ENCODE measurements at regions not wholly inside any gene's neighbourhood (a gene's known extent, or its start where the extent isn't known, plus 50 kb on each side); places are given as distances from the start of the nearest gene placed in this dataset.
A peak's percentile ranks its signal among the peaks of the same experiment; 100 is the strongest.

DNA sequence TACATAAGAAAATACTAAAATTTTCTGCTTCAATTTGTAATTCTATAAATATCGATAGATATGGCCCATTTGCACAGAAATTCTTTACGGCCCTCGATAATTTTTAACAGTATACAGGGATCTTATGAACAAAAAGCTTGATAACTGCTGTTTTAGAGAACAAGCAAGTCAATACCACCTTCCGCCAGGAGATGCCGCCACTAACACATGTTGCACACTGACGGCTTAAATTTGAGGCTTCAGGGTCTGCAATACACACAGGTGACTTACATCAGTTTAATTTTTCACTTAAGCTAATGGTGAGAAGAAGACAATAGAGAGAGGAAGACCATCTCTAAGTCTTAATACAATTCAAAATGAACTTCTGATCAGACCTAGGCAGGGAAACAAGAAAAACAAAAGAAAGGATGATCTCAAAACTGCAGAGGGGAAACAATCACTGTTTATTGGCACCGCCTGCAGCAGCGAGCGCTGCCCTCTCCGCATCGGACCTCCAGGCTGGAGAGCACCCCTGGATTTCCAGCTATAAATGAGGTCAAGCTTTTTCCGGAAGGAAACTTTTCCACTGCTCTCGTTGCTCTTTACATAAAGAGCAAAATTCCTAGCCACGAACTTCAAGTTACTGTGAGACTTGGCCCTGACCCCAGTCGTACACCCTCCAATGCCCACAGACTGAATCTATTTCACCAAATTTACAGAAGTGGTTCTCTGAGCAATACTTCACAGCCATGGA is 53.9 kb downstream of the OTOR start:
- Mint-ChIP-seq H3K4me3 (no peak overlapping the region), H3K4me1 (peaks cover 4% of the 10 kb centered on the region), H3K27ac (no peak overlapping the region), H3K9me3 (no peaks in the 10 kb centered on the region), H3K27me3 (peaks cover 23% of the 10 kb centered on the region), H3K36me3 (ENCODE audit: low read depth) (no peaks in the 10 kb centered on the region)
- peak; percentile 85 for DNase-seq
- intact Hi-C loops (cut with micrococcal nuclease) = no loop called here

GRCh38 chr20:16802652-16802935 is 54.4 kb downstream of the OTOR start:
- no peaks in the 10 kb centered on the region for H3K36me3 Mint-ChIP-seq (ENCODE audit: low read depth)
- H3K27ac Mint-ChIP-seq = no peak overlapping the region
- DNase-seq = no peak
- peaks cover 4% of the 10 kb centered on the region for H3K4me1 Mint-ChIP-seq
- no peaks in the 10 kb centered on the region for H3K9me3 Mint-ChIP-seq
- H3K4me3 Mint-ChIP-seq = no peak overlapping the region
- intact Hi-C loops (cut with micrococcal nuclease) = no loop called here
- peaks cover 24% of the 10 kb centered on the region for H3K27me3 Mint-ChIP-seq

- Mint-ChIP-seq H3K36me3 (ENCODE audit: low read depth) (no peaks in the 10 kb centered on the region), H3K9me3 (no peaks in the 10 kb centered on the region), H3K27ac (no peak overlapping the region), H3K27me3 (peaks cover 20% of the 10 kb centered on the region), H3K4me1 (peaks cover 4% of the 10 kb centered on the region), H3K4me3 (no peak overlapping the region)
- intact Hi-C loops (cut with micrococcal nuclease) = loop anchor here (1.0 kb wide), 1 partner anchor 17 kb away; no protein-coding TSS in a partner anchor
- DNase-seq = peak; percentile 84
These were observed 56.0 kb downstream of the OTOR start for GRCh38 chr20:16803965-16804792.

GRCh38 chr20:16804793-16805187 is 56.6 kb downstream of the OTOR start:
- DNase-seq = no peak
- intact Hi-C loops (cut with micrococcal nuclease) = loop anchor here (1.0 kb wide), 1 partner anchor 17 kb away; no protein-coding TSS in a partner anchor
- Mint-ChIP-seq H3K27ac (no peak overlapping the region), H3K9me3 (no peaks in the 10 kb centered on the region), H3K36me3 (ENCODE audit: low read depth) (no peaks in the 10 kb centered on the region), H3K4me3 (no peak overlapping the region), H3K4me1 (peaks cover 4% of the 10 kb centered on the region), H3K27me3 (peaks cover 20% of the 10 kb centered on the region)

GRCh38 chr20:16806061-16806460 is 57.9 kb downstream of the OTOR start:
- peaks cover 20% of the 10 kb centered on the region for H3K27me3 Mint-ChIP-seq
- no peaks in the 10 kb centered on the region for H3K9me3 Mint-ChIP-seq
- no peak for DNase-seq
- H3K36me3 Mint-ChIP-seq (ENCODE audit: low read depth) = no peaks in the 10 kb centered on the region
- peaks cover 4% of the 10 kb centered on the region for H3K4me1 Mint-ChIP-seq
- no peak overlapping the region for H3K27ac Mint-ChIP-seq
- H3K4me3 Mint-ChIP-seq = no peak overlapping the region
- intact Hi-C loops (cut with micrococcal nuclease) = no loop called here

DNA sequence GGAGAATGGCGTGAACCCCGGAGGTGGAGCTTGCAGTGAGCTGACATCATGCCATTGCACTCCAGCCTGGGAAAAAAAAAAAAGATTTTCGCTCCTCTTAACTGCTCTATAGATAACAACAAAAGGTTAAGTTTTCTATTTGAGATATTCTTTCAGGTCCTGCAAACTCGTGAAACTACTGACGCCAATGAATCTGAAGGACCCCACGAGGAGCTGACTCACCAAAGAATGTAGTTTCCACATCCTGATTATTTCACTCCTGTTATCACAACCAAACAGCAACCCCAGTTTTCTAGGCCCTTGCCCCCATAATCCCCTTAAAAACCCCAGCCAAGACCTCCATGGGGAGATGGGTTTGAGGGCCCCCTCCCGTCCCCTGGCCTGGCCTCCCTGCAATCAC is 58.7 kb downstream of the OTOR start:
- H3K27me3 Mint-ChIP-seq = peaks cover 20% of the 10 kb centered on the region
- H3K36me3 Mint-ChIP-seq (ENCODE audit: low read depth) = no peaks in the 10 kb centered on the region
- no peak overlapping the region for H3K27ac Mint-ChIP-seq
- H3K4me1 Mint-ChIP-seq = peaks cover 4% of the 10 kb centered on the region
- intact Hi-C loops (cut with micrococcal nuclease) = no loop called here
- DNase-seq = no peak
- no peak overlapping the region for H3K4me3 Mint-ChIP-seq
- H3K9me3 Mint-ChIP-seq = no peaks in the 10 kb centered on the region

DNA sequence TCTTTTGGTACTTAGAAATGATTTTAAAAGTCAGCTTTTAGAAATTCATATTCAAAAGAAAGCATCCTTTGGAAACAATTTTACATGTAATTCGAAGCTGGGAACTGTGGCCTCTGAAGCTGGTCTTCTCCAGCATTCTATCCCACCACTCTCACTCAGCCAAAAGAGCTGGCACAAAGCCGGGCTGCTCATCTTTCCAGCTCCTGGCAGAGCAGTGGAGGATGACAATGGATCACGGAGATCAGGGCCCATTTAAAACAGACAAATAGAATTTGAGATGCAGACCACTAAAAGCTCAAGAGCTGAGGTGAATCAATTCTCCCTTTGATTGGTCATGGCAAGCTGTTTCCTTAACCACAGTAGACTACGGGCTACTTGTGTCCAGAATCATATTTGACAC is 60.6 kb downstream of the OTOR start:
- Mint-ChIP-seq H3K4me1 (peaks cover 2% of the 10 kb centered on the region), H3K27me3 (peaks cover 19% of the 10 kb centered on the region), H3K36me3 (ENCODE audit: low read depth) (no peaks in the 10 kb centered on the region), H3K4me3 (no peak overlapping the region), H3K27ac (no peak overlapping the region), H3K9me3 (no peaks in the 10 kb centered on the region)
- intact Hi-C loops (cut with micrococcal nuclease) = no loop called here
- no peak for DNase-seq

GRCh38 chr20:16810216-16810615 is 62.1 kb downstream of the OTOR start:
- Mint-ChIP-seq H3K4me3 (no peak overlapping the region), H3K27ac (no peak overlapping the region), H3K4me1 (no peaks in the 10 kb centered on the region), H3K27me3 (peaks cover 10% of the 10 kb centered on the region), H3K9me3 (no peaks in the 10 kb centered on the region), H3K36me3 (ENCODE audit: low read depth) (no peaks in the 10 kb centered on the region)
- intact Hi-C loops (cut with micrococcal nuclease) = no loop called here
- no peak for DNase-seq

GRCh38 chr20:16816192-16816591 is 68.0 kb downstream of the OTOR start:
- no peaks in the 10 kb centered on the region for H3K4me1 Mint-ChIP-seq
- H3K27ac Mint-ChIP-seq = no peak overlapping the region
- no peak overlapping the region for H3K4me3 Mint-ChIP-seq

DNA sequence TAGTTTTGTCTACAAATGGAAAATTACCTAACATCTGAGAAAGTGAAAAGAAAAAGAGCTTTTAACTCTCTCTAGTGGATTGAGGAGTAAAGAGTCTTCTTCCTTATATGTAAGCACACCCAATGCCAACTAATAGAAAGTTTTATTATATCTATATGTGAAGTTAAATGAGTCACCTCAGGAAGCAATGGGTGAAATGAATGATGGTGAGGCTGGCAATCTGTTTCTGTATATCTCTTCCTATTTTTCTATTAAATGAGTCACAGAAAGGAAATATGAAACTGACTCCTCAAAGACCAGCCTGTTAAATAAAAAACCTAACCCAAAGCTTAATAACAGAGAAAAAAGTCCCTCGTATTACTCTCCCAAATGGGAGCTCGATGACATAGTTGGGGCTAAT is 71.3 kb downstream of the OTOR start:
- H3K9me3 Mint-ChIP-seq = no peaks in the 10 kb centered on the region
- no peak overlapping the region for H3K27ac Mint-ChIP-seq

More at GRCh38 chr20:16816192-16816591, 68.0 kb downstream of the OTOR start:
- H3K27me3 Mint-ChIP-seq = peaks cover 5% of the 10 kb centered on the region
- H3K9me3 Mint-ChIP-seq = no peaks in the 10 kb centered on the region
- intact Hi-C loops (cut with micrococcal nuclease) = no loop called here
- no peaks in the 10 kb centered on the region for H3K36me3 Mint-ChIP-seq (ENCODE audit: low read depth)
- no peak for DNase-seq

GRCh38 chr20:16821211-16822089 is 73.3 kb downstream of the OTOR start:
- intact Hi-C loops (cut with micrococcal nuclease) = loop anchor here (1.0 to 5.0 kb wide), 2 partner anchors 17 to 304 kb away; no protein-coding TSS in a partner anchor
- H3K27me3 Mint-ChIP-seq = peaks cover 5% of the 10 kb centered on the region
- H3K36me3 Mint-ChIP-seq (ENCODE audit: low read depth) = no peaks in the 10 kb centered on the region
- H3K4me1 Mint-ChIP-seq = no peaks in the 10 kb centered on the region
- no peak overlapping the region for H3K4me3 Mint-ChIP-seq
- no peaks in the 10 kb centered on the region for H3K9me3 Mint-ChIP-seq
- DNase-seq = peak; percentile 77
- no peak overlapping the region for H3K27ac Mint-ChIP-seq

More for the DNA sequence above, 71.3 kb downstream of the OTOR start:
- intact Hi-C loops (cut with micrococcal nuclease) = no loop called here
- Mint-ChIP-seq H3K4me3 (no peak overlapping the region), H3K4me1 (no peaks in the 10 kb centered on the region), H3K27me3 (peaks cover 2% of the 10 kb centered on the region), H3K36me3 (ENCODE audit: low read depth) (no peaks in the 10 kb centered on the region)
- no peak for DNase-seq

DNA sequence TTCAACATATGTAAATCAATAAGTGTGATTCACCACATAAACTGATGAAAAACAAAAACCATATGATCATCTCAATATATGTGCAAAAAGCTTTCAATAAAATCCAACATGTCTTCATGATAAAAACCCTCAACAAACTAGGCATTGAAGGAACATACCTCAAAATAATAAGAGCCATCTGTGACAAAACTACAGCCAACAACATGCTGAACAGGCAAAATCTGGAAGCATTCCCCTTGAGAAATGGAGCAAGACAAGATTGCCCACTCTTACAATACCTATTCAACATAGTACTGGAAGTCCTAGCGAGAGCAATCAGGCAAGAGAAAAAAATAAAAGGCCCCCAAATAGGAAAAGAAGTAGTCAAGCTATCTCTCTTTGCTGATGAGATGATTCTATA is 76.5 kb downstream of the OTOR start:
- Mint-ChIP-seq H3K9me3 (no peaks in the 10 kb centered on the region), H3K4me3 (no peak overlapping the region), H3K27ac (no peak overlapping the region), H3K4me1 (no peaks in the 10 kb centered on the region), H3K36me3 (ENCODE audit: low read depth) (no peaks in the 10 kb centered on the region), H3K27me3 (peaks cover 5% of the 10 kb centered on the region)
- intact Hi-C loops (cut with micrococcal nuclease) = loop anchor here (5.0 kb wide), 1 partner anchor 307 kb away; no protein-coding TSS in a partner anchor
- no peak for DNase-seq

DNA sequence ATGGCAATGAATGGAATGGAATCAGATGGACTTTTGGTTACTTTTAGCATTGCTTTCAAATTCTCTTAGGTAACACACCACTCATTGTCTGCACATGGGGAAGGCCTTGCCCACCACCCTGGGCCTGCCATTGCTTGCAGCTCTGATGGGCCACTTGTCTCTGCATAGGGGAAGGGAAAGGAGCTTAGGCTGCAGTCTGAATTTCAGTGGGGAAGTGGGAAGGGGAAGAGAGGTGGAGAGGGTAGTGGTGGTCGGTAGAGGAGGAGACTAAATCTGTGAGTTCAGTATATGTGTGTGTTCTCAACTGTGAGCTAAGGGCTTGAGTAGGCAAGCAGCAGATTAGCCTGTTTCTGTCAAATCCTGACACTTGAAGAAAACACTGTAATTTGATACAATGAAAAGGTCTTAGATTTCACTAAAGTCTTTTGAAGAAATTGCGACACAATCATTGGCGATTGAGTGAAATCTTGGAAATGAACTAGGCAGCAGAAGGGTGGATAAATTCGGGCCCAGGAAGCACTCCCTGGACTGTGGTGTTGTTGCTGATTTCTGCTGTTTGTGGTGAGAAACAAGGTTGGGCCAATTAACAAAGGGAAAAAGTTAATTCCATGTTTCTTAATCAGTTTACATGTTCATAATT is 80.6 kb downstream of the OTOR start:
- Mint-ChIP-seq H3K9me3 (no peaks in the 10 kb centered on the region), H3K27ac (no peak overlapping the region), H3K27me3 (peaks cover 4% of the 10 kb centered on the region), H3K36me3 (ENCODE audit: low read depth) (no peaks in the 10 kb centered on the region), H3K4me1 (no peaks in the 10 kb centered on the region), H3K4me3 (no peak overlapping the region)
- intact Hi-C loops (cut with micrococcal nuclease) = no loop called here
- no peak for DNase-seq

All from activated CD4-positive, alpha-beta T cell treated with anti-CD3 and anti-CD28 coated beads, Interleukin-2, amount 10 ng/mL, durations not matched to agents 24 days and 14 days (primary cell).